Liver (tissue), 7 donors: ENCODE measurements at regions not wholly inside any gene's neighbourhood (a gene's known extent, or its start where the extent isn't known, plus 50 kb on each side); places are given as distances from the start of the nearest gene placed in this dataset.

ENCODE experiments used
- DNase-seq: peaks from one replicate; pipeline ENCODE4 v3.0.0-alpha.2; 2017; ENCODE audit warnings: low spot score
- H3K27ac ChIP-seq, 2 donors: one replicate each; pipeline ENCODE4 v1.7.0; 2013; ENCODE audit warnings: inconsistent platforms in 2 of 2, low read length in 2 of 2, control low read depth in 1 of 2, low read depth in 1 of 2, mild to moderate bottlenecking in 1 of 2
- H3K27me3 ChIP-seq, 4 donors: one replicate each; pipeline versions ENCODE4 v1.6.1 to v1.7.0; 2013; ENCODE audit warnings: low read length in 3 of 4, inconsistent platforms in 1 of 4, mild to moderate bottlenecking in 1 of 4, moderate library complexity in 1 of 4; ENCODE audit not compliant: control insufficient read depth in 4 of 4, insufficient read depth in 4 of 4
- H3K36me3 ChIP-seq, 4 donors: one replicate each; pipeline versions ENCODE4 v1.6.1 to v1.7.0; 2013; ENCODE audit warnings: low read length in 3 of 4, mild to moderate bottlenecking in 3 of 4, low read depth in 1 of 4, moderate library complexity in 1 of 4; ENCODE audit not compliant: control insufficient read depth in 4 of 4, insufficient read depth in 3 of 4
- H3K4me1 ChIP-seq, 4 donors: one replicate each; pipeline versions ENCODE4 v1.6.1 to v1.7.0; 2013; ENCODE audit warnings: low read length in 3 of 4, mild to moderate bottlenecking in 3 of 4, moderate library complexity in 1 of 4; ENCODE audit not compliant: control insufficient read depth in 4 of 4, insufficient read depth in 4 of 4
- H3K4me3 ChIP-seq, 3 donors: one replicate each; pipeline versions ENCODE4 v1.6.1 to v1.7.0; 2013; ENCODE audit warnings: low read length in 3 of 3, control low read depth in 1 of 3, low read depth in 1 of 3, mild to moderate bottlenecking in 1 of 3
- H3K9ac ChIP-seq, 2 donors: one replicate each; pipeline ENCODE4 v1.7.0; 2013; ENCODE audit warnings: low read length in 2 of 2, mild to moderate bottlenecking in 2 of 2, moderate library complexity in 2 of 2, control low read depth in 1 of 2, low read depth in 1 of 2
- H3K9me3 ChIP-seq, 4 donors: one replicate each; pipeline versions ENCODE4 v1.6.1 to v1.7.0; 2013; ENCODE audit warnings: low read length in 3 of 4; ENCODE audit not compliant: control insufficient read depth in 4 of 4
- ATF3 ChIP-seq: IDR thresholded peaks from 2 replicates; pipeline ENCODE4 v1.6.1; 2016; ENCODE audit warnings: antibody characterized with exemption
- EGR1 ChIP-seq, 2 donors: IDR thresholded peaks; 2 replicates each; pipeline ENCODE4 v1.6.1; 2016 to 2018; ENCODE audit warnings: antibody characterized with exemption in 2 of 2, low read depth in 2 of 2
- FOXA1 ChIP-seq: IDR thresholded peaks from 2 replicates; pipeline ENCODE4 v1.6.1; 2016; ENCODE audit warnings: antibody characterized with exemption
- FOXA2 ChIP-seq: IDR thresholded peaks from 2 replicates; pipeline ENCODE4 v1.6.1; 2016; ENCODE audit warnings: antibody characterized with exemption
- GABPA ChIP-seq, 2 donors: IDR thresholded peaks in 1 of 2; conservative IDR thresholded peaks in 1 of 2; 2 replicates each; pipeline ENCODE4 v1.6.1; 2016; ENCODE audit warnings: antibody characterized with exemption in 2 of 2, mild to moderate bottlenecking in 1 of 2, moderate library complexity in 1 of 2
- HNF4A ChIP-seq, 2 donors: conservative IDR thresholded peaks; 2 replicates each; pipeline ENCODE4 v1.6.1; 2016; ENCODE audit warnings: antibody characterized with exemption in 2 of 2, mild to moderate bottlenecking in 2 of 2
- HNF4G ChIP-seq: IDR thresholded peaks from 2 replicates; pipeline ENCODE4 v1.6.1; 2016; ENCODE audit warnings: antibody characterized with exemption
- MAX ChIP-seq: IDR thresholded peaks from 2 replicates; pipeline ENCODE4 v1.6.1; 2016; ENCODE audit warnings: antibody characterized with exemption
- NR2F2 ChIP-seq: IDR thresholded peaks from 2 replicates; pipeline ENCODE4 v1.6.1; 2016; ENCODE audit warnings: antibody characterized with exemption
- RAD21 ChIP-seq, 2 donors: IDR thresholded peaks; 2 replicates each; pipeline ENCODE4 v1.6.1; 2016; ENCODE audit warnings: antibody characterized with exemption in 2 of 2, mild to moderate bottlenecking in 2 of 2
- REST ChIP-seq: IDR thresholded peaks from 2 replicates; pipeline ENCODE4 v1.6.1; 2016; ENCODE audit warnings: antibody characterized with exemption, mild to moderate bottlenecking
- RXRA ChIP-seq, 2 donors: IDR thresholded peaks; 2 replicates each; pipeline ENCODE4 v1.6.1; 2017 to 2018; ENCODE audit warnings: antibody characterized with exemption in 2 of 2, mild to moderate bottlenecking in 1 of 2
- SP1 ChIP-seq: IDR thresholded peaks from 2 replicates; pipeline ENCODE4 v1.6.1; 2018; ENCODE audit warnings: antibody characterized with exemption, mild to moderate bottlenecking
- TAF1 ChIP-seq: conservative IDR thresholded peaks from 2 replicates; pipeline ENCODE4 v1.6.1; 2016; ENCODE audit warnings: antibody characterized with exemption, mild to moderate bottlenecking
- YY1 ChIP-seq: IDR thresholded peaks from 2 replicates; pipeline ENCODE4 v1.6.1; 2016; ENCODE audit warnings: antibody characterized with exemption, mild to moderate bottlenecking
- ZBTB33 ChIP-seq: IDR thresholded peaks from 2 replicates; pipeline ENCODE4 v1.6.1; 2016; ENCODE audit warnings: antibody characterized with exemption
- WGBS: extraction: QIAGEN DNeasy Blood & Tissue Kit; methylation state at CpG from one replicate; pipeline ENCODE4 v1.1.7; 2013; 5-methylcytosine and 5-hydroxymethylcytosine counted together
- donor health status: healthy.
- donor health status: healthy.
- donor health status: healthy.
- donor health status: healthy.

- Histone ChIP-seq H3K4me1 (no peaks in the 10 kb centered on the region), H3K9me3 (peaks cover 0 to 2% (median 0%) of the 10 kb centered on the region in 4 donors), H3K27ac (no peak overlapping the region), H3K27me3 (no peaks in the 10 kb centered on the region), H3K4me3 (no peak overlapping the region), H3K36me3 (no peaks in the 10 kb centered on the region), H3K9ac (no peak overlapping the region)
- DNase-seq, result no peak
- TF ChIP-seq SP1 (no peak), ATF3 (no peak), RAD21 (IDR thresholded peaks at IDR 0.05) (no peak), NR2F2 (no peak), REST (no peak), HNF4G (no peak), YY1 (no peak), ZBTB33 (no peak)
- 91% methylated on average over 3 of the region's 3 CpGs for WGBS
These were observed 274.3 kb upstream of the IL1RAPL1 start for GRCh38 chrX:28312965-28313364.

GRCh38 chrX:28312259-28312658 is 275.0 kb upstream of the IL1RAPL1 start:
- no peak for DNase-seq
- Histone ChIP-seq H3K4me1 (no peaks in the 10 kb centered on the region), H3K27me3 (no peaks in the 10 kb centered on the region), H3K27ac (no peak overlapping the region), H3K9ac (no peak overlapping the region), H3K36me3 (no peaks in the 10 kb centered on the region), H3K9me3 (peaks cover 0 to 2% (median 0%) of the 10 kb centered on the region in 4 donors), H3K4me3 (no peak overlapping the region)
- 90% methylated on average over 3 of the region's 3 CpGs for WGBS
- no peak for TF ChIP-seq ZBTB33

- no peak for DNase-seq
- no peaks in the 10 kb centered on the region for H3K4me1 ChIP-seq
- TF ChIP-seq FOXA2 (no peak), HNF4A (conservative IDR thresholded peaks at IDR 0.05) (no peak), NR2F2 (no peak), ATF3 (no peak), SP1 (no peak), HNF4G (no peak), GABPA (IDR thresholded peaks at IDR 0.05 in 1 of 2, conservative IDR thresholded peaks at IDR 0.05 in 1 of 2) (no peak), TAF1 (no peak), MAX (no peak), FOXA1 (no peak), RXRA (IDR thresholded peaks at IDR 0.05) (no peak), ZBTB33 (no peak), YY1 (no peak), RAD21 (IDR thresholded peaks at IDR 0.05) (no peak), EGR1 (IDR thresholded peaks at IDR 0.05; ENCODE audit: low read depth in 2 of 2) (no peak)
These were observed 275.8 kb upstream of the IL1RAPL1 start for GRCh38 chrX:28311466-28311865.

More at GRCh38 chrX:28311466-28311865, 275.8 kb upstream of the IL1RAPL1 start:
- Histone ChIP-seq H3K9ac (no peak overlapping the region), H3K9me3 (peaks cover 0 to 2% (median 0%) of the 10 kb centered on the region in 4 donors), H3K36me3 (no peaks in the 10 kb centered on the region), H3K27ac (no peak overlapping the region), H3K27me3 (no peaks in the 10 kb centered on the region), H3K4me3 (no peak overlapping the region)
- 79% methylated on average over 3 of the region's 3 CpGs for WGBS
